K562 (cell line): ENCODE measurements at regions not wholly inside any gene's neighbourhood (a gene's known extent, or its start where the extent isn't known, plus 50 kb on each side); places are given as distances from the start of the nearest gene placed in this dataset.

Experiments
- MEF2A ChIP-seq: IDR thresholded peaks from 2 replicates; pipeline ENCODE4 v1.6.1; 2011; ENCODE audit warnings: low read depth, mild to moderate bottlenecking, low read length, moderate library complexity; ENCODE audit not compliant: control insufficient read depth
- MYNN ChIP-seq, 2 experiments: sonication (generic); formaldehyde crosslinking in 1 of 2; IDR thresholded peaks; 2 replicates each; pipeline versions ENCODE4 v1.5.0 to v1.6.1; 2016 to 2020; ENCODE audit warnings: antibody characterized with exemption in 1 of 2, missing genetic modification reagents in 1 of 2
- NFIC ChIP-seq: fragments of 450-650 bp; IDR thresholded peaks from 2 replicates; pipeline ENCODE4 v1.6.1; 2017; ENCODE audit warnings: mild to moderate bottlenecking, inconsistent platforms
- POLR2A ChIP-seq: fragments of 450-650 bp; conservative IDR thresholded peaks from 2 replicates; pipeline ENCODE4 v1.6.1; 2016
- RBBP5 ChIP-seq: fragments of 200-600 bp; sonication (generic); IDR thresholded peaks from 2 replicates; pipeline ENCODE4 v1.6.1; 2012; ENCODE audit warnings: borderline replicate concordance, mild to moderate bottlenecking, low read length, control low read depth, inconsistent platforms; ENCODE audit not compliant: insufficient read depth, poor library complexity, severe bottlenecking
- TF ChIP-seq, protein P1 (sequence below): fragments of 450-650 bp; IDR thresholded peaks from 2 replicates; pipeline ENCODE4 v1.6.1; 2016; ENCODE audit warnings: antibody characterized with exemption

DNA sequence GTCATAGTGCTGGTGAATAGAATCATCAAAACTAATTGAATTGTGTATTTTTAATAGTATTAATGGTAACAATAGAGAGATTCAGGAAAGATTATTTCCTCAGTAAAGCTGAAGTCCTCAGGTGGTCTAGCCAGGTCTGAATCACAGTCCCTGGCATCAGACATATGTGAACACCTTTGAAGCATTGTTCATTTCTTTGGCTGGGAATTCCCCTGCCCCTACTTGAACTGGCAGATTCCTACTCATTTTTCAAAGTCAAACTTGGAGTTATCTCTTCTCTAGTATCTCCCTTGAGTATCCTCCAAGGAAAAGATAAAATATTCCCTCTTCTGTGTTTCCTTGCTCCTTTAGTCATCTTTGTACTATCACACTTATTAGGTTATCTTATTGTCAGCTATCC, 759.8 kb downstream of the ADGRL2 start:
- TF ChIP-seq NFIC, result no peak
- TF ChIP-seq MEF2A, result no peak
- TF ChIP-seq POLR2A, result no peak
- no peak for TF ChIP-seq MYNN (IDR thresholded peaks at IDR 0.05)
- TF ChIP-seq MYNN (CRISPR knock-in tag; IDR thresholded peaks at IDR 0.05), result no peak
- TF ChIP-seq RBBP5, result no peak
- TF ChIP-seq, protein P1, sequence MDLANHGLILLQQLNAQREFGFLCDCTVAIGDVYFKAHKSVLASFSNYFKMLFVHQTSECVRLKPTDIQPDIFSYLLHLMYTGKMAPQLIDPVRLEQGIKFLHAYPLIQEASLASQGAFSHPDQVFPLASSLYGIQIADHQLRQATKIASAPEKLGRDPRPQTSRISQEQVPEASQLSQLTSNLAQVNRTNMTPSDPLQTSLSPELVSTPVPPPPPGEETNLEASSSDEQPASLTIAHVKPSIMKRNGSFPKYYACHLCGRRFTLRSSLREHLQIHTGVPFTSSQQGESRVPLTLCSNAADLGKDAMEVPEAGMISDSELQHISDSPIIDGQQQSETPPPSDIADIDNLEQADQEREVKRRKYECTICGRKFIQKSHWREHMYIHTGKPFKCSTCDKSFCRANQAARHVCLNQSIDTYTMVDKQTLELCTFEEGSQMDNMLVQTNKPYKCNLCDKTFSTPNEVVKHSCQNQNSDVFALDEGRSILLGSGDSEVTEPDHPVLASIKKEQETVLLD, result no peak
